Astrocyte (in vitro differentiated cells and primary cell): ENCODE measurements at regions not wholly inside any gene's neighbourhood (a gene's known extent, or its start where the extent isn't known, plus 50 kb on each side); places are given as distances from the start of the nearest gene placed in this dataset.

Experiments
- CTCF ChIP-seq: IDR thresholded peaks from 2 replicates; pipeline ENCODE4 v1.5.1; 2011; ENCODE audit warnings: low read depth, mild to moderate bottlenecking, inconsistent platforms, low read length, moderate library complexity; ENCODE audit not compliant: insufficient read depth
- EZH2 ChIP-seq: IDR thresholded peaks from 2 replicates; pipeline ENCODE4 v1.6.1; 2012; ENCODE audit warnings: mild to moderate bottlenecking, low read length, inconsistent platforms; ENCODE audit not compliant: insufficient read depth

DNA sequence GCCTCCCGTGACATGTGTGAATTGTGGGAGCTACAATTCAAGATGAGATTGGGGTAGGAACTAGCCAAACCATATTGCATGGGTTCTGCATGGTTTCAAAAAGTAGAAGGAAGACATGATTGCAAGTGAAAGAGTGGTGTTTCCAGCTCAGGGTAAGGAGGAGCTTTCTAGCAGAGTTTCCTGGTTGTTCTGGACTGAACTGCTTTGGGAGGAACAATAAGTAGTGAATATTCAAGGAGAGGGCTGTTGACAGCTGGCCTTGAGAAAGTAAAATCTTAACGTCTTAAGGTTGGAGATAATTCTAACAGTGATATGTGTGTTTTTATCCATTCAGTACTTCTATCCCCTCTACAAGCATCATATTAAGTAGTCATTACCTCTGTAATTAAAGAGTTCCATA lies 62.2 kb upstream of the PRKG1 start:
- no peak for TF ChIP-seq CTCF
- TF ChIP-seq EZH2, result no peak
